Spleen (tissue), 7 donors: ENCODE measurements at regions not wholly inside any gene's neighbourhood (a gene's known extent, or its start where the extent isn't known, plus 50 kb on each side); places are given as distances from the start of the nearest gene placed in this dataset.

Experiments used
- CTCF ChIP-seq, 11 experiments: fragments of 200-600 bp in 7 of 11; fragments of 450-650 bp in 4 of 11; sonication (generic) in 4 of 11; IDR thresholded peaks in 8 of 11; conservative IDR thresholded peaks in 3 of 11; 1 replicate in 7 of 11; 2 replicates in 4 of 11; pipeline versions ENCODE4 v1.4.0 to v1.8.0; 2016 to 2021; ENCODE audit warnings: antibody characterized with exemption in 11 of 11, inconsistent platforms in 4 of 11, mild to moderate bottlenecking in 1 of 11
- POLR2A ChIP-seq, 3 donors: fragments of 450-650 bp; IDR thresholded peaks; one replicate each; pipeline ENCODE4 v1.5.1; 2017; ENCODE audit warnings: antibody characterized with exemption in 3 of 3, mild to moderate bottlenecking in 1 of 3
- POLR2AphosphoS5 ChIP-seq, 3 donors: sonication (generic); formaldehyde crosslinking; IDR thresholded peaks; one replicate each; pipeline ENCODE4 v1.5.1; 2017; ENCODE audit warnings: antibody characterized with exemption in 3 of 3
- donor health status: DM: no; HTN: no; CAD: no; lungs with moderate emphysema.
- donor health status: DM: no; HTN: no; CAD: no.
- donor health status: DM: no; HTN: no; CAD: no.

- no peak for TF ChIP-seq POLR2A (IDR thresholded peaks at IDR 0.05)
- no peak for TF ChIP-seq POLR2AphosphoS5 (IDR thresholded peaks at IDR 0.05)
- TF ChIP-seq CTCF (IDR thresholded peaks at IDR 0.05 in 8 of 11, conservative IDR thresholded peaks at IDR 0.05 in 3 of 11): no peak
These were observed 157.2 kb upstream of the ROPN1 start for GRCh38 chr3:124149081-124149480.
